Stimulated activated CD4-positive, alpha-beta T cell treated with anti-CD3 and anti-CD28 coated beads, Interleukin-15, amount 100 ng/mL, for 24 hours (primary cell): ENCODE measurements at regions not wholly inside any gene's neighbourhood (a gene's known extent, or its start where the extent isn't known, plus 50 kb on each side); places are given as distances from the start of the nearest gene placed in this dataset.
"Not testable (repeated sequence)": the region's sequence is repeated elsewhere in the genome, so short reads cannot be mapped to it uniquely, and the experiment has no call there.

Experiments used
- DNase-seq: peaks from one replicate; pipeline ENCODE4 v3.0.0-alpha.2; 2020

DNA sequence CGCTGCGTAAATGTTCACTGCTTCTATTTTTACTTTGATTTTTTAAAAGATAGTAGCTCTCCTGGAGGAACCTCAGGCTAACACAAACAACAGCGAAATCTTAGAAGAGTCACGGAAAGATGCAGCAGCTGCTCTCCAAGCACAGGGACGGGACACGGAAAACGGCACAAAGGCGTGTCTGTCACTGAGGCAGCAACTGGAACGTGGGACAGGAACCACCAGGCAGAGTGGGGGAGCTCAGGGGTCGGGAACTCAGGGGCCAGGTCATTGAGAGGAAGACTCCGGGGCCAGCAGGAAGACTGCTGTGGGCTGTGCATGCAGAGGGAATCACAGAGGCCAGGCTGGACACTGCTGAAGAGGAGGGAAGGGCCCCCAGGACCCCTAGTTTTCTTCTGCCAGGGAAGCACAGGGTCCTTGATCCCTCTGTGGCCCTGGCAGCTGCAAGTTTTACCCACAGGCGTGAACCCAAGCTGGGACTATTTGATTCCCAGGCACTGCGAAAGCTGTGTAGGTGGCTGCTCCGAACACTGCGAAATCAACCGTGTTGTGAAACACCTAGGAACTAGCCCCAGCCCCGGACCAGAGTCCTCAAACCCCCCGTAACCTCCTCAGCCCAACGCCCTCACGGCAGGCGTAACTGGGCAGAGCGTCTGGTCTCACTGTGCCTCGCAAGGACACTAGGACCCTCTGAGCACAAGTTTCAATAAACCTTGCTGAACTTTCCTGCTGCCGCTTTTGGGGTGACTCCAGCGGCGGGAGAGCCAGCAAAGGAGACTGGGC, 263.0 kb downstream of the EIPR1 start:
- DNase-seq, result no peak

- DNase-seq, result no peak
These were observed 263.8 kb downstream of the EIPR1 start for GRCh38 chr2:3113769-3114168.

DNA sequence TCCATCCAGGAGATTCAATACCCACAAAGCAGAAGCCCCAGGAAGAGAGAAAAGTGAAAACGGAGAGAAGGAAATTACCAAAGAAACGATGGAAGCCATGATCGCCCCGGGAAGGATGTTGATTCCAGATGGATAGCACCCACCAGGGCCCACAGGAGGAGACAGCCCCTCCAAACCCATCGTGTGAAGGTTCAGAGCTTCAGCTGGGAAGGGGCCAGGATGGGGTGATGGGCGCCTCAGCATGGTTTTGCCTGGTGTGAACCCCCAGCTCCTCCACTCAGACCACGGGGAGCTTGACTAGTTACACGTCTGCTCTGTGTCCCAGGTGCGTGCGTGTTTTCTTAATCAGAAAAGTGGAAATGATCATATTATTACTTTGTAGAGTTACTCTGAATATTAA, 264.5 kb downstream of the EIPR1 start:
- no peak for DNase-seq

DNA sequence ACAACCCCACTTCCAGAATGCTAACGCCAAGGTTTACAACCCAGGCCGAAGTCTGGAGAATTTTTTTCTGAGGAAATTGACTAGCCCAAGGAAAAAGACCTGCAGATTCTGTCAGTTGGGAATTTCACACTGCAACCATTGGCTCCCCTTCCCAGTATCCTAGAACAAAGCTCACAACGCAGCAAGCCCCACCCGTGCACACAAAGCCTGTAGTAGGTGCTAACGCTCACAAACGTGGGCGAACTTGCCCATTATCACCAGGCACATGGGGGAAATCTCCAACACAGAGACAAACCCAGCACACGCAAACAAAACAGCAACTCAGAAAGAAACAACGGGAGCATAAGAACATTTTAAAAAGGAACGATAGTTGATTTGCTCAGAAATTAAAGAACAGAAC, 265.1 kb downstream of the EIPR1 start:
- no peak for DNase-seq

DNA sequence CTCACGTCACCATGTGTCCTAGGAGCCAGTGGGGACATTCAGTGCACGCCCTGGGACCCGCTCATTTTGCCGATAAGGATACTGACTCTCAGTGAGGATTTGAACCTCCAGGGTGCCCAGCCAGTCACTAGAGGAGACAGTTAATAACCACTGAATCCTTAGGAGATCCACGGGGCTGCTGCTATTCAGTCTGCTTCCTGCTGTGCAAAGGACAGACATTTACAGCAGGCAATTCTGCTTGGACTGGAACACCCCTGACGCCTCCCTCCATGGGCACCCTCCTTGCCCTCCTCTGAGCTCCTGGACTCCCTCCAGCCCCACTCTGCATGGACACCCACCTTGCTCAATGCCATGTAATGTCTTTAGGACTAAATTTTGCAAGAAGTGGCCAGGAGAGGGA, 265.5 kb downstream of the EIPR1 start:
- no peak for DNase-seq

- no peak for DNase-seq
These were observed 266.5 kb downstream of the EIPR1 start for GRCh38 chr2:3110994-3111666.

DNA sequence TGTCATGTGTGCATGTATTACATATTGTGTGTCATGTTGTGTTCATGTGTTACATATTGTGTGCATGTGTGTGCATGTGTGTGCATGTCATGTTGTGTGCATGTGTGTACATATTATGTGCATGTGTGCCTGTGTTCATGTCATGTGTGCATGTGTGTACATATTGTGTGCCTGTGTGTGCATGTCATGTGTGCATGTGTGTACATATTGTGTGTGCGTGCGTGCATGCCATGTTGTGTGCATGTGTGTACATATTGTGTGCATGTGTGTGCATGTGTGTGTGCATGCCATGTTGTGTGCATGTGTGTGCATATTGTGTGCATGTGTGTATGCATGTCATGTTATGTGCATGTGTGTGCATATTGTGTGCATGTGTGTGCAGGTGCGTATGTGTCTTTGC, 267.1 kb downstream of the EIPR1 start:
- DNase-seq, result no peak

- no peak for DNase-seq
These were observed 268.6 kb downstream of the EIPR1 start for GRCh38 chr2:3108710-3109702.

DNA sequence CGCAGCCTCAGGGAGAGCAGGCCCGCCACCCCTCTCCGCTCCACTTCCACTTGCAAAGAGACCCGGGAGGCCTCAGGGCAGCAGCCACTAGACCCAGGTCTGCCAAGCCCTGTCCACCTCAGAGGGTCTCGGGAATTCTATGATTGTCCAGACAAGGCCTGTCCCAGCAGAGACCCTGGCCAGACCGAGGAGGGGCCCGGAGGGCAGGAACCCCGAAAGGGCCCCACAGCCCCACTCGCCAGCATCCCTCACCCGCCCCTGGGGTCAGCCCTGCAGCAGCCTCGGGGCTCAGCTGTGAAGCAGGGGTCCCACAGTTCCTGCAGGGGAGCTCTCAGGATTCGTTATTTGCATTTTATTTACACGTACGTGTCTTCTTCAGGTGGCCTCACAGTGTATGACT, 269.5 kb downstream of the EIPR1 start:
- no peak for DNase-seq

DNA sequence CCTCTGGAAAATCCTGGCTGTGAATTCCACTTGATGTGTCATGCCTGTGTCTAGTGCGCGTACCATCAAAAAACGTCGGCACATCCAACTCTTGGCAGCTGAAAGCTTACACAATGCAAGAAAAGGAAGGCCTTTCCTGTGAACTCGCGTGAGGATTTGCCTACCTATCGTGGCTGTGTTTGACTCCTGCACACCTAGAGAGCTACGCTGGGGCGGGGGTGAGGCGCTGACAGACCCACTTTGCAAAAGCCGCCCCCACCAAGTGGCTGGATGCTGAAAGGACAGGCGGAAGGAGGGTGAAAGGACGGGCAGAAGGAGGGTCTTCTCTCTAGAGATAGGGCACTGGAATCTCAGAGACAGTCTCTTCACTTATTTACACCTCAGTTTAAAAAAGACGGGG, 270.1 kb downstream of the EIPR1 start:
- DNase-seq, result no peak

DNA sequence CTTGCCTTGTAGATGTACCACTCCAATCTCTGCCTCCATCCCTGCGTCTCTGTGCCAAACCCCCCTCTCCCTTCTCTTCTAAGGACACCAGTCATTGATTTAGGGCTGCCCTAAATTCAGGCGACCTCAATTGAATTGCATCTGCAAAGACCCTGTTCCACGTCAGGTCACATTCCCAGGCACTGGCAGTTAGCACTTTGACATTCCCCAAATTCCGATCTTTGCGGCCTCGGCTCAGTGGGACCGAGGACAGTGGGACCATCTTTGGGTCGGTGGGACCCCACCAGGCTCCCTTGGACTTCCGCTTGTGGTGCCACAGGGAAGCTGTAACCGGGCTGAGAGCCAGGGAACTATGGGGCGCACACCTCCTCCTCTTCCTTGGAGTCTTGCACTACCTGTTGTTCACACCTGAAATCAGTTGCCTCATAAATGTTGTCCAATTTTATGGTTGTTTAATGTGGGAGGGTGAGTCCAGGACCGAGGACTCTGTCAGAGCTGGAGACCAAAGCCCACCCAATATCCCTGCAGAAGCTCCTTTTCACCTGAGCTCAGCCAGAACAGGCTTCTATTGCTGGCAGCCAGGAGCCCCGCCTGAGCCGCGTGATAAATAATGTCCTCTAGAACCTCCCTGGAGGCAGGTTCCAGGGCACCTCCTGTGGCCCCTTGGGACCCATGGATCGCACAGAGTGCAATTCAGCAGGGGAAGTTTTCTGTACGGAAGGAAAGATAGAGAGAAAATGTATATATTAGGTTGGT, 271.6 kb downstream of the EIPR1 start:
- no peak for DNase-seq

- not testable (repeated sequence) for DNase-seq
These were observed 272.4 kb downstream of the EIPR1 start for GRCh38 chr2:3104958-3105813.

- no peak for DNase-seq
These were observed 273.4 kb downstream of the EIPR1 start for GRCh38 chr2:3104261-3104660.

DNA sequence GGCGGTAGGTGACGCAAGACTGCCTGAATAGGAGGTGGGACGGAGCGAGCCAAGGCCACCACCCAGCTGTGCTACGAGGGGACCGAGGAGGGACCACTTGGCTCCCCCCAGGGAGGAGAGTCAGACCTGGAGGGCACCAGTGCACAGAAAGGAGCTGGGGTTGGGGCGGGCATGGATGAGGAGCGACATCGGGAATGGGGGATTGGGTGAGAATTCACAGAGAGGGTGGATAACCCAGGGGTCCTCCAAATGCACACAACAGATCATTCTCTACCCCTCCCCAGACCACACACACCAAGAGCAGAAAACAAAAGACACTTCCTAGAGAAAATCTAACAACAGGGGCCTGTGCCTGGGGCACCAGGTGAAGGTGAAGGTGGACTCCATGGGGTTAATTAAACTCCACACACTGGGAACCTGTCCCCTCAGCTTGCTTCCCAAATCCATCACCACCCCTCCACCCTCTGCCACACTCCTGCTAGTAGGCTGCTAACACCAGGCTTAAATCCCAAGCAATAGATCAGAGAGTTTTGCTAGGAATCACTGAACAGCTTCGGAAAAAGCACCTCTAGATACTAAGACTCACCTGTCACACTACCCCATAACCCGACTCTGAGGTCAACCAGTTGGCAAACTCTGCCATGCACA, 274.6 kb downstream of the EIPR1 start:
- no peak for DNase-seq

GRCh38 chr2:3102081-3102921, 275.3 kb downstream of the EIPR1 start:
- no peak for DNase-seq

- DNase-seq, result no peak
These were observed 276.3 kb downstream of the EIPR1 start for GRCh38 chr2:3101016-3101942.

GRCh38 chr2:3100386-3100785, 277.2 kb downstream of the EIPR1 start:
- DNase-seq, result no peak

GRCh38 chr2:3099860-3100234, 277.8 kb downstream of the EIPR1 start:
- DNase-seq, result no peak
